Coronary artery (tissue), 2 donors: ENCODE measurements at regions not wholly inside any gene's neighbourhood (a gene's known extent, or its start where the extent isn't known, plus 50 kb on each side); places are given as distances from the start of the nearest gene placed in this dataset.

Experiments
- DNase-seq: peaks from one replicate; pipeline ENCODE4 v3.0.0-alpha.2; 2017; ENCODE audit warnings: low spot score
- H3K27ac ChIP-seq, 2 donors: fragments of 200-600 bp; sonication (generic); one replicate each; pipeline ENCODE4 v1.5.1; 2016 to 2019
- H3K4me3 ChIP-seq: fragments of 200-600 bp; sonication (generic); 2 replicates; pipeline ENCODE4 v1.5.1; 2016; ENCODE audit warnings: mild to moderate bottlenecking, moderate library complexity
- TF ChIP-seq, protein P1 (sequence below): fragments of 200-600 bp; sonication (generic); IDR thresholded peaks from one replicate; pipeline ENCODE4 v1.5.1; 2019; ENCODE audit warnings: antibody characterized with exemption

DNA sequence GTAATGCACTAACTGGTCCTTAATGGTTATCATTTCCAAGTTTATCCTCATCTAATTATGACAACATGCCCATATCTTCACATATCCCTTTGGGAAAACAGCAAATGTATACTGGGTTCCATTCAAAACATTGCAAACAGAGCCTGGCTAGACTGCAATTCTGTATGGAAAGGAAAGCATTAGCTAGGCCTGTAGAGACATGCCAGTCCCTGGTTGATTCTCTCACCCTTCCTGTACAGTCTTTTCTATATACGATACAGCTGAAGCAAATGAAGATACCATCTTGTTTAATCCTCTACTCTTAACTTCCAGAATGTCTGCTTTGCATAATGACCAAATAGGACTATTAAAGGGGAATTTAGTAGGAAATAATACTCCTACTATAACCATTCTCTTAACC lies 294.4 kb upstream of the MC4R start:
- TF ChIP-seq, protein P1, sequence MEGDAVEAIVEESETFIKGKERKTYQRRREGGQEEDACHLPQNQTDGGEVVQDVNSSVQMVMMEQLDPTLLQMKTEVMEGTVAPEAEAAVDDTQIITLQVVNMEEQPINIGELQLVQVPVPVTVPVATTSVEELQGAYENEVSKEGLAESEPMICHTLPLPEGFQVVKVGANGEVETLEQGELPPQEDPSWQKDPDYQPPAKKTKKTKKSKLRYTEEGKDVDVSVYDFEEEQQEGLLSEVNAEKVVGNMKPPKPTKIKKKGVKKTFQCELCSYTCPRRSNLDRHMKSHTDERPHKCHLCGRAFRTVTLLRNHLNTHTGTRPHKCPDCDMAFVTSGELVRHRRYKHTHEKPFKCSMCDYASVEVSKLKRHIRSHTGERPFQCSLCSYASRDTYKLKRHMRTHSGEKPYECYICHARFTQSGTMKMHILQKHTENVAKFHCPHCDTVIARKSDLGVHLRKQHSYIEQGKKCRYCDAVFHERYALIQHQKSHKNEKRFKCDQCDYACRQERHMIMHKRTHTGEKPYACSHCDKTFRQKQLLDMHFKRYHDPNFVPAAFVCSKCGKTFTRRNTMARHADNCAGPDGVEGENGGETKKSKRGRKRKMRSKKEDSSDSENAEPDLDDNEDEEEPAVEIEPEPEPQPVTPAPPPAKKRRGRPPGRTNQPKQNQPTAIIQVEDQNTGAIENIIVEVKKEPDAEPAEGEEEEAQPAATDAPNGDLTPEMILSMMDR, result no peak
- Histone ChIP-seq H3K4me3 (no peak overlapping the region), H3K27ac (no peak overlapping the region)
- no peak for DNase-seq

DNA sequence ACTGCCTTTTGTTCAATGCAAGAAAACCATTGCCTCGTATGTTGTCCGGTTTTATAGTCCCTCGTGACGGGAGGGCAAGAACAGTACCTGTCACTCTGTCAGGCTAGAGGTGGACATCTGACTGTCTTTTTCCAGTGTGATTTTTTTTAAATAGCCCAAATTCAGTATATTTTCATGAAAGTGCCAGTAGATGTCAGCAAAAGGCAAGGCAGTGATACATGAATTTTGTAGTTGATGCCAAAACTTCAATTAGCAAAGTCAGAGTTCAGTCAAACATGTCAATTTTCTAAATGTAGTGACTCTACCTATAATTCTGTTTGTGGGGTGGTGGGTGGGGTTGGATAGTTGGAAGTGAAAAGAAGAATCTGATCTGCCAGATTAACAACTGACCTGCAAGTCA lies 296.0 kb upstream of the MC4R start:
- DNase-seq, result no peak
- H3K4me3 ChIP-seq, result no peak overlapping the region
- TF ChIP-seq, protein P1, result no peak
- no peak overlapping the region for H3K27ac ChIP-seq

DNA sequence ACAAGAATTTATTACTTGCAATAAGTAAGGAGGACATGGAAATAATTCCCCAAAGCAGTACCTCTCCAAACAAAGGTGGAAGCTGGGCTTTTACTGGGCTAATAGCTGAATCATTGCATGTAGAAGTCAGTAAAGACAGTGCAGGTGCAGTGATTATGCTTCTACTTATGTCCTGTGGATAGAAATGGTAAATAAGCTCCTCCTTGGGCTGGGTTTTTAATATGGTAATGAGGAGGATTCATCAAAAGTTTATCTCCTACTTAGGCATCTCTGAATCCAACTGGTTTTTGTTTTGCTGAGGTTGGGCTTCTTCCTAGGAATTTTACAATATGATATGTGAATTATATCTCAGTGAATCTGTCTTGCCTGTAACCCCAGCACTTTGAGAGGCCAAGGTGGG lies 297.4 kb upstream of the MC4R start:
- H3K4me3 ChIP-seq, result no peak overlapping the region
- DNase-seq, result no peak
- TF ChIP-seq, protein P1, result no peak
- H3K27ac ChIP-seq, result no peak overlapping the region

DNA sequence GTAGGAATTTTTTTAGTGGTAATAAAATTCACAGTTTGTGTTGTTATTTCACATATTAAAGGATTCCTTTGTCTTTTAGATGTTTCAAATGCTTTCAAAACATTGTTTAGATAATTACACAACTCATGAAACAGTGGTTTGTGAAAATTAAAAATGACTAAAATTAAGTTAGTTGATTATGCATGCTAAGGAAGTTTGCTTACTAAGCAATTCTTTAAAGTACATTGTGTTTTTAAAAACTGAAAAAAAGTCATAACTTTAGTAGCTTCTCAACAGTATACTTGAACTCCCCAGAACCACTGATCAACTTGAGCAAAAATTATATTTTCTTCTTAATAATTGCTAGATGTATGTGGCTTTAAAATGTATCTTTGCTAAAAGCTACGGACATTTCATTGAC lies 298.4 kb upstream of the MC4R start:
- TF ChIP-seq, protein P1, result no peak
- no peak for DNase-seq
- Histone ChIP-seq H3K4me3 (no peak overlapping the region), H3K27ac (no peak overlapping the region)

DNA sequence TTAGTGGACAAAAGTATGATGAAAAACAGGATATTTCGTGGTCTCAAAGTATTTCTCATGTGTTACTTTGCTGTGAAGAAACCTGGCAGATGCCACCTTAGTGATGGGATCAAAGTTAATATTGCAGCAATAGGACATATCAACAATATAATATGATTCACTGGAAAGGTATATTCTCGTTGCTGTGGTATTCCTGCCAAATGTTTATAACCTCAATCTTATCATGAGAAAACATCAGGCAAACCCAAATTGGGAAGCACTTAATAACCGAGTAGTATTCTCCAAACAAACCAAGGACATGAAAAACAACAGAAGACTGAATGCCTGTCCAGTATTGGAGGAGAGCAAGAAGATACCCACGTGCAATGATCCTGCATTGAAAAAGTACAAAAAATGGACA lies 302.6 kb upstream of the MC4R start:
- no peak for DNase-seq
- TF ChIP-seq, protein P1, result no peak
- Histone ChIP-seq H3K4me3 (no peak overlapping the region), H3K27ac (no peak overlapping the region)

DNA sequence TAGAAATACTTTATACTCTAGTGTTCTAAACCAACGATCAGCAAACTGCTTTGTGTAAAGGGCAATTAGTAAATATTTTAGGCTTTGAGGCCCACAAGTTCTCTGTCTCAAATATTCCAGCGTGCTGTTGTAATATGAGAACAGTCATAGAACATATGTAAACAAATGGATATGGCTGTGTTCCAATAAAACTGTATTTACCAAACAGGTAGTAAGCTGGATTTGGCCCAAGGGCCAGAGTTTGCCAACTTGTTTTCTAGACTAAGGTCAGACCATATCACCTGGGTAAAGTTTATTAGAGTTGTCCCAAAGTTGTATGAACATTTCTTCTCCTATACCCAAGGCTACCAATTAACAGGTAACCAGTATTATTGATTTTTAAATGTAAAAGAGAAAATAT lies 303.2 kb upstream of the MC4R start:
- Histone ChIP-seq H3K27ac (no peak overlapping the region), H3K4me3 (no peak overlapping the region)
- DNase-seq, result no peak
- TF ChIP-seq, protein P1, result no peak

DNA sequence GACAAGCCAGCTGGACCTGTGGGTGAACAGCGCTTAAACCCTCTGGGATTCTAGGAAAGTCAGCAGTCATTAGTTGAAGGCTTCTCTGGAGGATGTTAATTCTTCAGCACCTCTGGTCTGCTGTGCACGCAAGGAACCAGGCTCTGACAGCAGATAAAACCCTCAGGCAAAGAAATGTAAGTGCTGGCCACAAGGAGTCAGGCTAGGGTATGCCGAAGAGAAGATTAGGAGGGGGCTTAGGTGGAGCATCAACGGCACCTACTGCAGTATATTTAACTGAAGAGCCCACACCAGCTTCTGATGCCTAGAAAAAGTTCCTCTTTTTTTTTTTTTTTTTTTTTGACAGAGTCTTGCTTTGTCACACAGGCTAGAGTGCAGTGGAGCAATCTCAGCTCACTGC lies 304.2 kb upstream of the MC4R start:
- TF ChIP-seq, protein P1, result no peak
- no peak overlapping the region for H3K4me3 ChIP-seq
- no peak overlapping the region for H3K27ac ChIP-seq
- DNase-seq, result no peak
